Kidney (tissue), 13 donors: ENCODE measurements at regions not wholly inside any gene's neighbourhood (a gene's known extent, or its start where the extent isn't known, plus 50 kb on each side); places are given as distances from the start of the nearest gene placed in this dataset.
"Not testable (repeated sequence)": the region's sequence is repeated elsewhere in the genome, so short reads cannot be mapped to it uniquely, and the experiment has no call there.

Experiments used
- DNase-seq, 5 donors: peaks; one replicate each; pipeline ENCODE4 v3.0.0-alpha.2; 2013 to 2020
- FAIRE-seq: peaks from 2 replicates; lab custom pipeline; 2012; peaks lifted over from hg19 to GRCh38; lab: Jason Lieb, UNC
- H3K27ac ChIP-seq, 2 donors: one replicate each; pipeline ENCODE4 v1.7.0; 2013; ENCODE audit warnings: low read depth in 2 of 2, low read length in 2 of 2, inconsistent platforms in 1 of 2
- H3K27me3 ChIP-seq: one replicate; pipeline ENCODE4 v1.7.1; 2013; ENCODE audit warnings: low read length, inconsistent platforms; ENCODE audit not compliant: control insufficient read depth, insufficient read depth
- H3K36me3 ChIP-seq, 3 donors: one replicate each; pipeline versions ENCODE4 v1.7.0 to v1.7.1; 2013; ENCODE audit warnings: low read length in 3 of 3, control low read depth in 1 of 3, inconsistent platforms in 1 of 3; ENCODE audit not compliant: insufficient read depth in 3 of 3, control insufficient read depth in 2 of 3
- H3K4me1 ChIP-seq, 3 donors: one replicate each; pipeline versions ENCODE4 v1.7.0 to v1.7.1; 2013; ENCODE audit warnings: low read length in 3 of 3, inconsistent platforms in 1 of 3, low read depth in 1 of 3; ENCODE audit not compliant: control insufficient read depth in 2 of 3, insufficient read depth in 2 of 3
- H3K4me3 ChIP-seq, 3 donors: one replicate each; pipeline versions ENCODE4 v1.7.0 to v1.8.1; 2013; ENCODE audit warnings: low read length in 3 of 3, control low read depth in 1 of 3, inconsistent platforms in 1 of 3
- H3K9ac ChIP-seq, 3 donors: one replicate each; pipeline versions ENCODE4 v1.7.0 to v1.7.1; 2013; ENCODE audit warnings: low read length in 3 of 3, control low read depth in 1 of 3, inconsistent platforms in 1 of 3
- H3K9me3 ChIP-seq, 3 donors: one replicate each; pipeline versions ENCODE4 v1.7.0 to v1.7.1; 2013; ENCODE audit warnings: low read length in 3 of 3, control low read depth in 1 of 3, inconsistent platforms in 1 of 3; ENCODE audit not compliant: control insufficient read depth in 2 of 3, insufficient read depth in 1 of 3
- CTCF ChIP-seq: IDR thresholded peaks from 3 replicates; pipeline ENCODE4 v1.5.1; 2012; ENCODE audit warnings: mild to moderate bottlenecking, moderate library complexity, borderline replicate concordance; ENCODE audit not compliant: insufficient read depth; ENCODE audit errors: extremely low read depth
- intact Hi-C: fragments of 100-400 bp; cut with DNase I; formaldehyde crosslinking; loops from one replicate; pipeline ENCODE4 v1.11.1; 2022
- donor health status: control.
- donor health status: control.
- donor health status: control.
- donor health status: control.
- donor health status: control.
- donor health status: DM: yes; HTN: yes; CAD: no.
- donor health status: Normal renal cell carcinoma (clear cell type).

GRCh38 chr2:75844651-75845050 lies 133.9 kb upstream of the GCFC2 start:
- Histone ChIP-seq H3K27me3 (no peaks in the 10 kb centered on the region), H3K4me1 (no peaks in the 10 kb centered on the region), H3K36me3 (no peaks in the 10 kb centered on the region), H3K27ac (no peak overlapping the region), H3K9me3 (no peaks in the 10 kb centered on the region), H3K9ac (no peak overlapping the region), H3K4me3 (no peak overlapping the region)
- DNase-seq: no peak
- FAIRE-seq: no peak
- intact Hi-C loops: no loop called here
- TF ChIP-seq CTCF: no peak

- H3K4me3 ChIP-seq, H3K27me3 ChIP-seq, DNase-seq, intact Hi-C loops, FAIRE-seq, H3K27ac ChIP-seq, H3K4me1 ChIP-seq, H3K9me3 ChIP-seq, H3K9ac ChIP-seq, H3K36me3 ChIP-seq: not testable (repeated sequence)
Measured at GRCh38 chr2:75834588-75834987, 123.9 kb upstream of the GCFC2 start.

GRCh38 chr2:75833386-75833785 lies 122.7 kb upstream of the GCFC2 start:
- peak in 2 of 5 donors; percentile 15 to 25 for DNase-seq
- no peak for FAIRE-seq
- Histone ChIP-seq H3K4me3 (no peak overlapping the region), H3K9me3 (no peaks in the 10 kb centered on the region), H3K9ac (no peak overlapping the region), H3K4me1 (no peaks in the 10 kb centered on the region), H3K36me3 (no peaks in the 10 kb centered on the region), H3K27ac (no peak overlapping the region), H3K27me3 (no peaks in the 10 kb centered on the region)
- intact Hi-C loops: no loop called here
- TF ChIP-seq CTCF: no peak

- FAIRE-seq (no peak), DNase-seq (no peak)
- Histone ChIP-seq H3K4me3 (no peak overlapping the region), H3K27ac (no peak overlapping the region), H3K9ac (no peak overlapping the region), H3K4me1 (no peaks in the 10 kb centered on the region), H3K9me3 (peaks cover 0 to 2% (median 0%) of the 10 kb centered on the region in 3 donors), H3K36me3 (no peaks in the 10 kb centered on the region), H3K27me3 (no peaks in the 10 kb centered on the region)
- TF ChIP-seq CTCF: no peak
- intact Hi-C loops: no loop called here
Measured at GRCh38 chr2:75828826-75829225, 118.1 kb upstream of the GCFC2 start.

- FAIRE-seq, H3K4me1 ChIP-seq, H3K4me3 ChIP-seq, intact Hi-C loops, H3K9me3 ChIP-seq, DNase-seq, H3K27ac ChIP-seq, H3K36me3 ChIP-seq, H3K27me3 ChIP-seq, H3K9ac ChIP-seq: not testable (repeated sequence)
Measured at GRCh38 chr2:75823515-75823914, 112.8 kb upstream of the GCFC2 start.
